HepG2 (cell line): ENCODE measurements at regions not wholly inside any gene's neighbourhood (a gene's known extent, or its start where the extent isn't known, plus 50 kb on each side); places are given as distances from the start of the nearest gene placed in this dataset.

Experiments
- PLRG1 ChIP-seq: fragments of 450-650 bp; conservative IDR thresholded peaks from 2 replicates; pipeline ENCODE4 v1.6.1; 2016
- RNF2 ChIP-seq: fragments of 450-650 bp; conservative IDR thresholded peaks from 2 replicates; pipeline ENCODE4 v1.6.1; 2016; ENCODE audit warnings: low read depth
- THRA ChIP-seq: sonication (generic); formaldehyde crosslinking; IDR thresholded peaks from 2 replicates; pipeline ENCODE4 v1.4.0; 2020; ENCODE audit warnings: missing genetic modification reagents, borderline replicate concordance
- TRIM22 ChIP-seq: fragments of 450-650 bp; IDR thresholded peaks from 2 replicates; pipeline ENCODE4 v1.6.1; 2017
- ZSCAN21 ChIP-seq: sonication (generic); formaldehyde crosslinking; IDR thresholded peaks from 2 replicates; pipeline ENCODE4 v1.8.0; 2022; ENCODE audit warnings: mild to moderate bottlenecking, missing genetic modification reagents, moderate library complexity, borderline replicate concordance
- TF ChIP-seq, protein P1 (sequence below): sonication (generic); formaldehyde crosslinking; IDR thresholded peaks from 2 replicates; pipeline ENCODE4 v1.4.0; 2020; ENCODE audit warnings: missing genetic modification reagents, borderline replicate concordance
- TF ChIP-seq, protein P2 (sequence below): fragments of 450-650 bp; IDR thresholded peaks from 2 replicates; pipeline ENCODE4 v1.6.1; 2016

- TF ChIP-seq RNF2 (no peak), TRIM22 (no peak), THRA (CRISPR knock-in tag) (no peak), ZSCAN21 (CRISPR knock-in tag) (no peak), PLRG1 (no peak)
- TF ChIP-seq, protein P1, sequence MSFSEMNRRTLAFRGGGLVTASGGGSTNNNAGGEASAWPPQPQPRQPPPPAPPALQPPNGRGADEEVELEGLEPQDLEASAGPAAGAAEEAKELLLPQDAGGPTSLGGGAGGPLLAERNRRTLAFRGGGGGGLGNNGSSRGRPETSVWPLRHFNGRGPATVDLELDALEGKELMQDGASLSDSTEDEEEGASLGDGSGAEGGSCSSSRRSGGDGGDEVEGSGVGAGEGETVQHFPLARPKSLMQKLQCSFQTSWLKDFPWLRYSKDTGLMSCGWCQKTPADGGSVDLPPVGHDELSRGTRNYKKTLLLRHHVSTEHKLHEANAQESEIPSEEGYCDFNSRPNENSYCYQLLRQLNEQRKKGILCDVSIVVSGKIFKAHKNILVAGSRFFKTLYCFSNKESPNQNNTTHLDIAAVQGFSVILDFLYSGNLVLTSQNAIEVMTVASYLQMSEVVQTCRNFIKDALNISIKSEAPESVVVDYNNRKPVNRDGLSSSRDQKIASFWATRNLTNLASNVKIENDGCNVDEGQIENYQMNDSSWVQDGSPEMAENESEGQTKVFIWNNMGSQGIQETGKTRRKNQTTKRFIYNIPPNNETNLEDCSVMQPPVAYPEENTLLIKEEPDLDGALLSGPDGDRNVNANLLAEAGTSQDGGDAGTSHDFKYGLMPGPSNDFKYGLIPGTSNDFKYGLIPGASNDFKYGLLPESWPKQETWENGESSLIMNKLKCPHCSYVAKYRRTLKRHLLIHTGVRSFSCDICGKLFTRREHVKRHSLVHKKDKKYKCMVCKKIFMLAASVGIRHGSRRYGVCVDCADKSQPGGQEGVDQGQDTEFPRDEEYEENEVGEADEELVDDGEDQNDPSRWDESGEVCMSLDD (CRISPR knock-in tag), result no peak
- TF ChIP-seq, protein P2, sequence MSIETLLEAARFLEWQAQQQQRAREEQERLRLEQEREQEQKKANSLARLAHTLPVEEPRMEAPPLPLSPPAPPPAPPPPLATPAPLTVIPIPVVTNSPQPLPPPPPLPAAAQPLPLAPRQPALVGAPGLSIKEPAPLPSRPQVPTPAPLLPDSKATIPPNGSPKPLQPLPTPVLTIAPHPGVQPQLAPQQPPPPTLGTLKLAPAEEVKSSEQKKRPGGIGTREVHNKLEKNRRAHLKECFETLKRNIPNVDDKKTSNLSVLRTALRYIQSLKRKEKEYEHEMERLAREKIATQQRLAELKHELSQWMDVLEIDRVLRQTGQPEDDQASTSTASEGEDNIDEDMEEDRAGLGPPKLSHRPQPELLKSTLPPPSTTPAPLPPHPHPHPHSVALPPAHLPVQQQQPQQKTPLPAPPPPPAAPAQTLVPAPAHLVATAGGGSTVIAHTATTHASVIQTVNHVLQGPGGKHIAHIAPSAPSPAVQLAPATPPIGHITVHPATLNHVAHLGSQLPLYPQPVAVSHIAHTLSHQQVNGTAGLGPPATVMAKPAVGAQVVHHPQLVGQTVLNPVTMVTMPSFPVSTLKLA, result no peak
Observed at GRCh38 chr22:22071455-22071854, 88.9 kb upstream of the TOP3B start (continued).
